CD14-positive monocyte (primary cell): ENCODE measurements at regions not wholly inside any gene's neighbourhood (a gene's known extent, or its start where the extent isn't known, plus 50 kb on each side); places are given as distances from the start of the nearest gene placed in this dataset.

Source experiments
- DNase-seq, 3 donors: peaks; one replicate each; pipeline ENCODE4 v3.0.0-alpha.2; 2011 to 2022
- H2AFZ ChIP-seq: 2 replicates; pipeline ENCODE4 v1.6.0; 2012; ENCODE audit warnings: mild to moderate bottlenecking, low read depth, low read length, inconsistent platforms; ENCODE audit not compliant: insufficient read depth, poor library complexity, severe bottlenecking
- H3K27ac ChIP-seq, 2 donors: 1 replicate in 1 of 2; 2 replicates in 1 of 2; pipeline ENCODE4 v1.5.1; 2012 to 2013; ENCODE audit warnings: low read length in 2 of 2, control low read depth in 1 of 2, inconsistent platforms in 1 of 2, low read depth in 1 of 2, mild to moderate bottlenecking in 1 of 2
- H3K27me3 ChIP-seq, 2 donors: one replicate each; pipeline versions ENCODE4 v1.6.0 to v1.6.1; 2011 to 2013; ENCODE audit warnings: low read length in 2 of 2; ENCODE audit not compliant: control insufficient read depth in 2 of 2, insufficient read depth in 2 of 2
- H3K36me3 ChIP-seq, 2 donors: replicated peaks in 1 of 2; 1 replicate in 1 of 2; 2 replicates in 1 of 2; pipeline versions ENCODE4 v1.5.1 to v1.6.1; 2012 to 2013; ENCODE audit warnings: low read length in 2 of 2, control low read depth in 1 of 2, inconsistent platforms in 1 of 2, mild to moderate bottlenecking in 1 of 2; ENCODE audit not compliant: insufficient read depth in 2 of 2, control insufficient read depth in 1 of 2
- H3K4me1 ChIP-seq, 2 donors: 1 replicate in 1 of 2; 2 replicates in 1 of 2; pipeline versions ENCODE4 v1.5.1 to v1.6.1; 2012 to 2013; ENCODE audit warnings: low read length in 2 of 2, control low read depth in 1 of 2, inconsistent platforms in 1 of 2, mild to moderate bottlenecking in 1 of 2, moderate library complexity in 1 of 2; ENCODE audit not compliant: insufficient read depth in 2 of 2, control insufficient read depth in 1 of 2
- H3K4me2 ChIP-seq: replicated peaks from 2 replicates; pipeline ENCODE3; 2012; ENCODE audit warnings: low read length, moderate library complexity, mild to moderate bottlenecking; ENCODE audit not compliant: poor library complexity, severe bottlenecking; ENCODE audit errors: extremely low read depth
- H3K4me3 ChIP-seq, 3 experiments: fragments of 200-600 bp in 1 of 3; sonication (generic) in 1 of 3; replicated peaks in 1 of 3; 1 replicate in 2 of 3; 2 replicates in 1 of 3; pipeline ENCODE4 v1.5.1; 2011 to 2013; ENCODE audit warnings: low read length in 3 of 3, mild to moderate bottlenecking in 3 of 3, control low read depth in 2 of 3, low read depth in 2 of 3, inconsistent platforms in 1 of 3, moderate library complexity in 1 of 3
- H3K79me2 ChIP-seq: 2 replicates; pipeline ENCODE4 v1.6.0; 2012; ENCODE audit warnings: mild to moderate bottlenecking, control low read depth, inconsistent platforms, low read length, moderate library complexity; ENCODE audit not compliant: insufficient read depth
- H3K9ac ChIP-seq: 2 replicates; pipeline ENCODE4 v1.6.0; 2017; ENCODE audit warnings: low read length, mild to moderate bottlenecking; ENCODE audit not compliant: insufficient read depth, poor library complexity, severe bottlenecking
- H3K9me3 ChIP-seq, 2 donors: replicated peaks in 1 of 2; 1 replicate in 1 of 2; 2 replicates in 1 of 2; pipeline versions ENCODE4 v1.5.1 to v1.6.1; 2012 to 2013; ENCODE audit warnings: low read length in 2 of 2, control low read depth in 1 of 2; ENCODE audit not compliant: control insufficient read depth in 1 of 2, insufficient read depth in 1 of 2
- H4K20me1 ChIP-seq: 2 replicates; pipeline ENCODE4 v1.6.0; 2012; ENCODE audit warnings: mild to moderate bottlenecking, low read length, control low read depth, moderate library complexity; ENCODE audit not compliant: insufficient read depth
- H3K27ac Mint-ChIP-seq, 7 donors: one replicate each; pipeline ENCODE4 v1.8.0; 2020; ENCODE audit warnings: mild to moderate bottlenecking in 7 of 7, mixed read lengths in 7 of 7, moderate library complexity in 6 of 7, inconsistent platforms in 2 of 7
- H3K27me3 Mint-ChIP-seq, 3 donors: one replicate each; pipeline ENCODE4 v1.8.0; 2021 to 2022; ENCODE audit warnings: low read depth in 3 of 3, mild to moderate bottlenecking in 3 of 3, mixed read lengths in 3 of 3, moderate library complexity in 3 of 3, inconsistent platforms in 1 of 3
- H3K36me3 Mint-ChIP-seq, 2 donors: one replicate each; pipeline ENCODE4 v1.8.0; 2020; ENCODE audit warnings: mixed read lengths in 2 of 2, inconsistent platforms in 1 of 2, mild to moderate bottlenecking in 1 of 2
- H3K4me1 Mint-ChIP-seq: one replicate; pipeline ENCODE4 v1.8.0; 2020; ENCODE audit warnings: mild to moderate bottlenecking, mixed read lengths
- H3K4me3 Mint-ChIP-seq, 2 donors: one replicate each; pipeline ENCODE4 v1.8.0; 2020; ENCODE audit warnings: mild to moderate bottlenecking in 2 of 2, mixed read lengths in 2 of 2, moderate library complexity in 1 of 2
- H3K9me3 Mint-ChIP-seq, 7 donors: one replicate each; pipeline ENCODE4 v1.8.0; 2020 to 2022; ENCODE audit warnings: mixed read lengths in 7 of 7, mild to moderate bottlenecking in 6 of 7, moderate library complexity in 6 of 7, inconsistent platforms in 2 of 7
- CTCF ChIP-seq: fragments of 200-600 bp; IDR thresholded peaks from one replicate; pipeline ENCODE4 v1.8.0; 2022; ENCODE audit warnings: antibody characterized with exemption, mild to moderate bottlenecking
- WGBS: methylation state at CpG from one replicate; pipeline ENCODE4 v1.1.5; 2013; ENCODE audit warnings: missing lambda C conversion rate; ENCODE audit not compliant: insufficient coverage; 5-methylcytosine and 5-hydroxymethylcytosine counted together
- intact Hi-C, 2 donors: fragments of 100-400 bp; cut with micrococcal nuclease; formaldehyde crosslinking; loops; one replicate each; pipeline versions ENCODE4 v1.15.0 to v1.15.1; 2023

DNA sequence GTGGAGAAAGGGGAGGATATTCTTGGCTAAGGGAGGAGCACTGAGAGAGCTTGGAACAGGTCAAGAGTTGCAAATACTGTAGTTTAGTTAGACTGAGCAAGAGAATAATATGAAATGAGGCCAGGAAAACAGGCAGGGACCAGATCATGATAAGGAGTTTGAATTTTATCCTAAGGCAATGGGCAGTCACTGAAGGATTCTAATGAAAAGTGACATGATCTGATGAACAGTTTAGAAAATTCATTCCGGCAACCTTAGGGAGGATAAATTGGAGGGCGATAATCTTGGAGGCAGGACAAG is 276.1 kb downstream of the PLK2 start:
- 100% methylated on average over 2 of the region's 2 CpGs for WGBS

GRCh38 chr5:58183078-58183785 is 276.7 kb downstream of the PLK2 start:
- Histone ChIP-seq H3K79me2 (no peaks in the 10 kb centered on the region), H3K36me3 (no peaks in the 10 kb centered on the region), H3K4me2 (no peak overlapping the region), H3K27ac (no peak overlapping the region), H3K4me1 (no peaks in the 10 kb centered on the region), H2AFZ (no peak overlapping the region), H3K27me3 (no peaks in the 10 kb centered on the region), H3K4me3 (no peak overlapping the region), H3K9me3 (no peaks in the 10 kb centered on the region), H3K9ac (no peak overlapping the region), H4K20me1 (no peaks in the 10 kb centered on the region)
- Mint-ChIP-seq H3K27me3 (no peaks in the 10 kb centered on the region), H3K36me3 (no peaks in the 10 kb centered on the region), H3K4me3 (no peak overlapping the region), H3K9me3 (peaks cover 0 to 3% (median 0%) of the 10 kb centered on the region in 7 donors), H3K27ac (peak overlapping the region in 1 of 7 donors; percentile 54), H3K4me1 (no peaks in the 10 kb centered on the region)
- DNase-seq: no peak
- WGBS: 95% methylated on average over 6 of the region's 6 CpGs
- intact Hi-C loops: no loop called here
- TF ChIP-seq CTCF: no peak

More for the DNA sequence above, 276.1 kb downstream of the PLK2 start:
- H3K4me1 ChIP-seq: no peaks in the 10 kb centered on the region
- no peaks in the 10 kb centered on the region for H3K79me2 ChIP-seq
- no peak for TF ChIP-seq CTCF
- no peak overlapping the region for H2AFZ ChIP-seq
- H3K9me3 ChIP-seq: no peaks in the 10 kb centered on the region
- no peaks in the 10 kb centered on the region for H3K36me3 ChIP-seq
- no peaks in the 10 kb centered on the region for H3K27me3 Mint-ChIP-seq
- no peaks in the 10 kb centered on the region for H3K4me1 Mint-ChIP-seq
- peaks cover 0 to 3% (median 0%) of the 10 kb centered on the region in 7 donors for H3K9me3 Mint-ChIP-seq
- DNase-seq: no peak
- H3K4me2 ChIP-seq: no peak overlapping the region
- H4K20me1 ChIP-seq: no peaks in the 10 kb centered on the region
- H3K9ac ChIP-seq: no peak overlapping the region
- H3K36me3 Mint-ChIP-seq: no peaks in the 10 kb centered on the region
- H3K27me3 ChIP-seq: no peaks in the 10 kb centered on the region
- no peak overlapping the region for H3K4me3 Mint-ChIP-seq
- peak overlapping the region in 1 of 7 donors; percentile 54 for H3K27ac Mint-ChIP-seq
- no peak overlapping the region for H3K4me3 ChIP-seq
- intact Hi-C loops: no loop called here
- H3K27ac ChIP-seq: no peak overlapping the region
